GM18498 (cell line): ENCODE measurements at regions not wholly inside any gene's neighbourhood (a gene's known extent, or its start where the extent isn't known, plus 50 kb on each side); places are given as distances from the start of the nearest gene placed in this dataset.

Source experiments
- ATAC-seq: cut with Tn5 transposase; IDR thresholded peaks from one replicate; pipeline ENCODE4 v1.9.1; 2021; ENCODE audit warnings: mild to moderate bottlenecking, moderate library complexity; ENCODE audit not compliant: unreplicated experiment

- ATAC-seq: no peak
Measured at GRCh38 chr14:29265852-29266251, 499.3 kb downstream of the FOXG1 start.

- ATAC-seq: no peak
Measured at GRCh38 chr14:29271669-29272068, 505.1 kb downstream of the FOXG1 start.

GRCh38 chr14:29273513-29273912, 506.9 kb downstream of the FOXG1 start:
- no peak for ATAC-seq

- no peak for ATAC-seq
Measured at GRCh38 chr14:29274890-29275596, 508.5 kb downstream of the FOXG1 start.

DNA sequence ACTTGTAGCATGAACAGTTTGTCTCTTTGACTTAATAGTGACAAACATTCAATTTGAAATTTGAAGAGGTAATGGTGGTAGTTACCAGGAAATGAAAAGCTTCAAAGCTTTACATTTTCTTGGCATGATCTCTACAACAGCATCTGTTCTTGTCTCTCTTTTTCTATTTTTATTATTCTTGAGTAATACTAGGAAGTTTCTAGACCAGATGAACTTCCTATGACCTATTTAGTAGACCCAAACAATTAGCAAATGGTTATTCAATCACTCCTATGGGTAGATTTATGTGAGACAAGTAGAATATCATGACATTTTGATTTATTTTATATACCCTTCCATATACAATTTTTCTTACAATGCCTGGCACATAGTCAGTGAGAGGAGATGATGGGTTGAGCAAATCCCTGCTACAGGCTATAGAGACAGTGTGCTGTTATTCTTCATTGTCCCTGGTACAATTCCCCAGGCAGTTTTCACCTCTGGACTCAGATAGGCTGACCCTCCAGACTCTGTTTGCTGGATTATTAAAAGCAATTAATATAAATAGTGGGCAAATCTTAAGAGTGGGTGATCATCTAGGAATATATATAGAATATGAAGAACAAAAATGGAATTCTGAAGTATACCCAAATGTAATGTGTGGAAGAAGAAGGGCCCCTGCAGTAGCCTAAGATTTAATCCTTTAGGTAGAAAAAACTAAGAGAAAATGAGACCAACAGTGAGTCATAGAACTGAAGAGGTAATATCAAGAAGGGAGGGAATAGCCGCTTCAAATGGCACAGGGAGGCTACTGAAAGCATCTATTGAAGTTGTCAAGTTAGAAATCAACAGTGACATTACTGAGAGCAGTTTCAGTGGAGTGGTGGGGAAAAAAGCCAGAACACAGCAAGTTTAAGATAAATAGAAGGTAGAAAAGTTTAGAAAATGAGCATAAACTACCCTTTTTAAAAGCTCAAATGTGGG, 512.0 kb downstream of the FOXG1 start:
- ATAC-seq: no peak

GRCh38 chr14:29282169-29282568, 515.6 kb downstream of the FOXG1 start:
- no peak for ATAC-seq

GRCh38 chr14:29290441-29290840, 523.9 kb downstream of the FOXG1 start:
- ATAC-seq: no peak

- ATAC-seq: no peak
Measured at GRCh38 chr14:29299372-29299771, 532.8 kb downstream of the FOXG1 start.

- ATAC-seq: no peak
Measured at GRCh38 chr14:29301571-29301970, 535.0 kb downstream of the FOXG1 start.

DNA sequence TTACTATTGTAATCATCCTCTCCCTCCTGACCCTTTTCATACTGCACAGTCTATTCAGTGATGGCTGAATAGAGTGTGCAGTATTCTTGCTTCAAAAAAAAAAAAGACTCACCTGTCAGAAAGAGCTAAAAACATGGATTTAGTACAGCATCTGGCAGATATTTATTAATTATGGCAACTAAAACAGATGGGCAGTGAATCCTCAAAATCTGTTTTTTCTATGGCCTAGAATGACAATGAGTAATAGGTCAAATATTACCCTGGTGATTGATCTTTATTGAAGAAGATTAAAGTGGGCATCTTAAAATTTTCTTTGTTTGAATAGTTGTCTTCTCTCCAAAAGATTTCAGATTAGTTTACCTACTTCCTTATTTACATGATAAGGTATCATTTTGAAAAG, 543.6 kb downstream of the FOXG1 start:
- no peak for ATAC-seq

DNA sequence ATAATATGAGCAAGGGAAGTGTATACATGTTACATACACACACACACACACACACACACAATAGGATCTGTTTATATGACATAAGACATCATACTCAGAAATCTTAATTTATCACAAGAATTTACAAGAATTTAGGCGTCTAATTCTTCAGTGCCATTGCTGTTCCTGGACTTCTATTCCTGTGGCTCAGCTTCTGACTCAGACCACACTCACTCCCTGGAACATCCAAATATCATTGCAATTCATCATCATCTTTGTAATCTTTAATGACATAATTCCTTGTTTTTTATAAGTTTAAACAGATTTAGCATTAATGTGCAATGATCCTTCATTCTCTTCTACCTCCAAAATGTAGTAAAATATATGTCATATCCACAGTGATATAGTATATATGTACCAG, 544.2 kb downstream of the FOXG1 start:
- ATAC-seq: no peak

- ATAC-seq: no peak
Measured at GRCh38 chr14:29311983-29312382, 545.4 kb downstream of the FOXG1 start.

- no peak for ATAC-seq
Measured at GRCh38 chr14:29316936-29317335, 550.3 kb downstream of the FOXG1 start.

DNA sequence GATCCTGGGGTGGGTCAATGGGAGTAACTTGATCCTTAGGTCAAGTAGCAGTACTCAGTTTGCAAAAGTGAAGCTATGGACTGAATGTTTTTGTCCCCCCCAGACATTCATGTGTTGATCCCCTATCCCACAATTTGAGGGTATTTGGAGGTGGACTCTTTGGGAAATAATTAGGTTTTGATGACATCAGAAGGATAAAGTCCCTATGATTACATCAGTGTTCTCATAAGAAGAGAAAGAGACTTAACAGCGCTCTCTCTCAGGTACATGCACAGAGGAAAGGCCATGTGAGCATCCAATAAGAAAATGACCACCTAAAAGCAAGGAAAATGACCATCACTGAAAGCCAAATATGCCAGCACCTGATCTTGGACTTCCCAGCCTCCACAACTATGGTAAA, 550.8 kb downstream of the FOXG1 start:
- no peak for ATAC-seq

DNA sequence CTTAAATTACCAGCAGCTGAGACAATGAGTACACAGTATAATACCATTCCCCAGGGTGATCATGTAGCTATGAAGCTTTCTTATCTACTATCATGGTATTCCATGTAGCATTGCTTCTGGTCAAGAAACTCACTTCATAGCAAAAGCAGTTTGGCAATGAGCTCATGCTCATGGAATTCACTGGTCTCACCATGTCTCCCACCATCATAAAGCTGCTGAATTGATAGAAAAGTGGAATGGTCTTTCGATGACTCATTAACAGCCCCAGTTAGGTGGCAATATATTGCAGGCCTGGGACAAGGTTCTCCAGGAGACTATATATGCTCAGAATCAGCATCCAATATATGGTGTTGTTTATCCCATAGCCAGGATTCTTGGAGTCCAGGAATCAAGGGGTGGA, 553.7 kb downstream of the FOXG1 start:
- ATAC-seq: no peak

- no peak for ATAC-seq
Measured at GRCh38 chr14:29321646-29322045, 555.1 kb downstream of the FOXG1 start.

- no peak for ATAC-seq
Measured at GRCh38 chr14:29339494-29340172, 573.0 kb downstream of the FOXG1 start.

DNA sequence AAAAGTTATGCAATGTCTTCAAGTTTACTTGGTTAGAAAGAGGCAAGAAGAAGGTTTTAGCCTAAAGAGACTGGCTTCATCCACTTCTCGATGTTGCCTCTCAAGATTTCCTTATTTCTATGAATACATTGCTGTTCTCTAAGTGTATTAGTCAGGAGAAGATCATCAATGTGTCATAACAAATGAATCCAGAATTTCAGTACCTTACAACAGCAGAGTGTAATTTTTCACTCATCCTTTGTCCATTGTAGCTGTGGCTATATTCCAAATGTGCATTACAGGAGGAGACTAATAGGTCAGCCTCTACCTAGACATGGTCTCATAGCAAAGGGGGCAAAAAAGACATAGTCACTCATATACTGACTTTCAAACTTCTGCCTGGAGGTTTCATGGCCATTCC, 579.1 kb downstream of the PRKD1 start:
- no peak for ATAC-seq

GRCh38 chr14:29350496-29350895, 577.2 kb downstream of the PRKD1 start:
- ATAC-seq: no peak

- no peak for ATAC-seq
Measured at GRCh38 chr14:29351996-29352705, 575.5 kb downstream of the PRKD1 start.

DNA sequence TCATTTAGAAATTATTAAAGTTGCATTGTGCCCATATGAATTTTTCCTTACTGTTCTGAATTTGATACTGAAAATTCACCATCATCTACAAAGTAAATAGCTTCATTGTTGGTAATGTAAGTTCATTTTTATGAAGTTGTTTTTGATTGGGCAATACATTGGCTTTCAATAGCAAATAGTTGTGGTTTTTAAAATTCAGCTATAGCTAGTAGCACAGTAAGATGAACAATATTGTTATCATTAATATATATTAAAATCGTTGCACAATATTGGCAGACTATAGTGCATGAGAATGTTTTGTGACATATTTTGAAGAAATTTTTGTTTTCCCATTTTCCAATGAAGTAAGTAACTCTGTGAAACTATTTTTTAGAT, 575.0 kb downstream of the PRKD1 start:
- no peak for ATAC-seq
